HCT116 (cell line): ENCODE measurements at regions not wholly inside any gene's neighbourhood (a gene's known extent, or its start where the extent isn't known, plus 50 kb on each side); places are given as distances from the start of the nearest gene placed in this dataset.

Experiments
- ATAC-seq: fragments of 200-7000 bp; cut with Tn5 transposase; 2 replicates; pipeline ENCODE4 v1.9.1; 2020; ENCODE audit warnings: mild to moderate bottlenecking, moderate library complexity
- BruUV-seq: library from RNA; stranded (reverse); fragments of 400-500 nt; replicated peaks from 2 replicates; lab custom pipeline; 2021; lab: Mats Ljungman, UMichigan
- CTCF ChIA-PET: fragments of 300-600 bp; sonication (Branson Sonifier 250); formaldehyde crosslinking; loops from one replicate; lab custom pipeline; 2021; ENCODE audit warnings: antibody characterized with exemption; lab: Charles Lee
- POLR2A ChIA-PET: fragments of 300-600, 350-600 bp; sonication (Branson Sonifier 250); formaldehyde crosslinking; loops from one replicate; lab custom pipeline; 2021; ENCODE audit warnings: antibody characterized with exemption; lab: Charles Lee
- RAD21 ChIA-PET, 2 experiments: fragments of 300-600 bp; sonication (Branson Sonifier 250); formaldehyde crosslinking; loops; one replicate each; lab custom pipeline; 2023; ENCODE audit warnings: low total read pairs in 2 of 2; ENCODE audit not compliant: uncharacterized antibody in 2 of 2, unreplicated experiment in 2 of 2, low non-redundant PET in 1 of 2; lab: Charles Lee
- DNase-seq: peaks from one replicate; pipeline ENCODE4 v3.0.0-alpha.2; 2010; ENCODE audit warnings: low read depth, low spot score
- H2AFZ ChIP-seq: fragments of 200-600 bp; shearing (Covaris generic), sonication (generic); 2 replicates; pipeline ENCODE4 v1.6.1; 2017; ENCODE audit warnings: low read depth, mixed run types, mixed read lengths, antibody characterized with exemption, low read length; ENCODE audit not compliant: poor library complexity, severe bottlenecking
- H3K27ac ChIP-seq: 2 replicates; pipeline ENCODE4 v1.5.1; 2012; ENCODE audit warnings: low read depth, low read length
- H3K27me3 ChIP-seq: fragments of 200-600 bp; sonication (generic); 2 replicates; pipeline ENCODE4 v1.6.1; 2016; ENCODE audit warnings: mixed run types, low read length, mixed read lengths; ENCODE audit not compliant: insufficient read depth
- H3K36me3 ChIP-seq, 2 experiments: fragments of 200-500 bp in 1 of 2; fragments of 200-600 bp in 1 of 2; sonication (Bioruptor generic) in 1 of 2; sonication (generic) in 1 of 2; 2 replicates each; pipeline versions ENCODE4 v1.5.1 to v1.6.1; 2014 to 2016; ENCODE audit warnings: low read length in 2 of 2, inconsistent platforms in 1 of 2, mixed read lengths in 1 of 2, mixed run types in 1 of 2; ENCODE audit not compliant: insufficient read depth in 2 of 2, control insufficient read depth in 1 of 2
- H3K4me1 ChIP-seq, 2 experiments: fragments of 200-600 bp in 1 of 2; sonication (generic) in 1 of 2; 2 replicates each; pipeline versions ENCODE4 v1.5.1 to v1.6.1; 2012 to 2017; ENCODE audit warnings: low read length in 2 of 2, inconsistent platforms in 1 of 2, mild to moderate bottlenecking in 1 of 2, mixed read lengths in 1 of 2, mixed run types in 1 of 2, moderate library complexity in 1 of 2; ENCODE audit not compliant: insufficient read depth in 2 of 2, control insufficient read depth in 1 of 2
- H3K4me2 ChIP-seq: fragments of 200-600 bp; sonication (generic); 2 replicates; pipeline ENCODE4 v1.6.1; 2017; ENCODE audit warnings: mixed run types, low read length, mixed read lengths
- H3K4me3 ChIP-seq, 2 experiments: fragments of 200-600 bp in 1 of 2; sonication (generic) in 1 of 2; replicated peaks in 1 of 2; 2 replicates each; pipeline ENCODE4 v1.5.1; 2011 to 2016; ENCODE audit warnings: low read length in 2 of 2, control low read depth in 1 of 2, low read depth in 1 of 2, mild to moderate bottlenecking in 1 of 2, mixed read lengths in 1 of 2, mixed run types in 1 of 2
- H3K79me2 ChIP-seq: fragments of 200-600 bp; sonication (generic); 2 replicates; pipeline ENCODE4 v1.6.1; 2017; ENCODE audit warnings: mild to moderate bottlenecking, mixed run types, low read length, moderate library complexity, mixed read lengths; ENCODE audit not compliant: insufficient read depth
- H3K9ac ChIP-seq: fragments of 200-600 bp; sonication (generic); 2 replicates; pipeline ENCODE4 v1.6.1; 2016; ENCODE audit warnings: low read length, mixed read lengths
- H3K9me2 ChIP-seq: fragments of 200-600 bp; sonication (generic), shearing (Covaris generic); 2 replicates; pipeline ENCODE4 v1.6.1; 2017; ENCODE audit warnings: mixed run types, mild to moderate bottlenecking, moderate library complexity; ENCODE audit not compliant: insufficient read depth
- H3K9me3 ChIP-seq, 2 experiments: fragments of 200-500 bp in 1 of 2; fragments of 200-600 bp in 1 of 2; sonication (Bioruptor generic) in 1 of 2; sonication (generic) in 1 of 2; 2 replicates each; pipeline ENCODE4 v1.6.1; 2014 to 2017; ENCODE audit warnings: low read length in 2 of 2, mixed read lengths in 2 of 2, inconsistent platforms in 1 of 2, low read depth in 1 of 2, mild to moderate bottlenecking in 1 of 2, mixed run types in 1 of 2, moderate library complexity in 1 of 2; ENCODE audit not compliant: control insufficient read depth in 1 of 2, insufficient read depth in 1 of 2
- H4K20me1 ChIP-seq: fragments of 200-600 bp; sonication (generic), shearing (Covaris generic); 2 replicates; pipeline ENCODE4 v1.6.1; 2017; ENCODE audit warnings: mixed run types, mild to moderate bottlenecking, moderate library complexity; ENCODE audit not compliant: insufficient read depth
- ATF3 ChIP-seq: IDR thresholded peaks from 2 replicates; pipeline ENCODE4 v1.6.1; 2012
- CBX3 ChIP-seq: IDR thresholded peaks from 2 replicates; pipeline ENCODE4 v1.6.1; 2012; ENCODE audit warnings: low read depth
- CEBPB ChIP-seq: IDR thresholded peaks from 2 replicates; pipeline ENCODE4 v1.6.1; 2012; ENCODE audit warnings: low read depth
- EGR1 ChIP-seq: IDR thresholded peaks from 2 replicates; pipeline ENCODE4 v1.6.1; 2012; ENCODE audit warnings: low read depth
- EZH2phosphoT487 ChIP-seq: fragments of 200-600 bp; IDR thresholded peaks from 2 replicates; pipeline ENCODE4 v1.6.1; 2018; ENCODE audit warnings: antibody characterized with exemption, borderline replicate concordance
- JUND ChIP-seq: IDR thresholded peaks from 2 replicates; pipeline ENCODE4 v1.6.1; 2012
- MAX ChIP-seq: IDR thresholded peaks from 2 replicates; pipeline ENCODE4 v1.6.1; 2012
- RAD21 ChIP-seq: IDR thresholded peaks from 2 replicates; pipeline ENCODE4 v1.6.1; 2012; ENCODE audit warnings: low read depth, mild to moderate bottlenecking
- TCF7L2 ChIP-seq: IDR thresholded peaks from 2 replicates; pipeline ENCODE4 v1.7.0; 2011; ENCODE audit warnings: borderline replicate concordance, inconsistent platforms; ENCODE audit not compliant: insufficient read depth, insufficient read length; ENCODE audit errors: extremely low read depth
- YY1 ChIP-seq: IDR thresholded peaks from 2 replicates; pipeline ENCODE4 v1.6.1; 2011; ENCODE audit warnings: low read length, low read depth, moderate library complexity, mild to moderate bottlenecking; ENCODE audit not compliant: insufficient replicate concordance; ENCODE audit errors: extremely low read depth
- ZFX ChIP-seq: fragments of 450-650 bp; IDR thresholded peaks from 2 replicates; pipeline ENCODE4 v1.6.1; 2017
- intact Hi-C: fragments of 100-400 bp; cut with micrococcal nuclease; formaldehyde crosslinking; loops from 2 replicates; pipeline ENCODE4 v1.10.0; 2022

- TF ChIP-seq TCF7L2 = no peak
- TF ChIP-seq EZH2phosphoT487 = no peak
- TF ChIP-seq YY1 = no peak
- no peak for TF ChIP-seq EGR1
- TF ChIP-seq MAX = no peak
- TF ChIP-seq JUND = no peak
- no peak for TF ChIP-seq CBX3
- no peak for TF ChIP-seq CEBPB
- no peak for TF ChIP-seq RAD21
- TF ChIP-seq ATF3 = no peak
- no peak for TF ChIP-seq ZFX
- TF ChIP-seq, all 23 proteins: peak for 0
Observed at GRCh38 chr4:130233377-130234047, 1137.6 kb downstream of the C4orf33 start (continued).

- no peak overlapping the region for H3K4me2 ChIP-seq
- no peaks in the 10 kb centered on the region for H4K20me1 ChIP-seq
- no peaks in the 10 kb centered on the region for H3K79me2 ChIP-seq
- H3K9me3 ChIP-seq = no peaks in the 10 kb centered on the region
- CTCF ChIA-PET = no interaction called here
- no TSS peak for BruUV-seq
- RAD21 ChIA-PET = no interaction called here
- no peak overlapping the region for H3K4me3 ChIP-seq
- no peak overlapping the region for H2AFZ ChIP-seq
- DNase-seq (no peak), ATAC-seq (no peak)
- H3K36me3 ChIP-seq = no peaks in the 10 kb centered on the region
- intact Hi-C loops = no loop called here
- TF ChIP-seq CBX3 = no peak
- H3K9ac ChIP-seq = no peak overlapping the region
- H3K9me2 ChIP-seq = no peaks in the 10 kb centered on the region
- POLR2A ChIA-PET = no interaction called here
- H3K27me3 ChIP-seq = no peaks in the 10 kb centered on the region
- no peak overlapping the region for H3K27ac ChIP-seq
- no peaks in the 10 kb centered on the region for H3K4me1 ChIP-seq
Observed at GRCh38 chr4:130238121-130238520, 1142.2 kb downstream of the C4orf33 start.
